ENCODE measurements at regions not wholly inside any gene's neighbourhood (a gene's known extent, or its start where the extent isn't known, plus 50 kb on each side); places are given as distances from the start of the nearest gene placed in this dataset.

DNA sequence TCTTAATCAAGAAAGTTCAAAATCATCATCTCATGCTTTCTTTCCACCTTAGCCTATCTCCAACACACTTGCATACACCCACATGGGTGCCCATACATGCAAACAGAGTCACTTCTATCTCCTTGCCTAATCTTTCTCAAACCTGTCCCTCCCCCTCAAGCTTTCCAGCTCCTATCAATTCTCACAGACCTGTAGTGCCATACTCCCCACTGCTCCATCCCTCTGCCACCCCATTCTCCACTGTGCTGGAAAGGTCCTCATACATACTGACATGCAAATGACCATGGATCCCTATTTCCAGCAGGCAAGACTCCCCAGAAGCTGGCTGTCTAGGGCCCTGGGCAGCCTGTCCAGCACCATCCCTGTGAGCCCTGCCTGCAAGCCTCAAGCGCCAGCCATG, 320.4 kb upstream of the CCL2 start:
- TF ChIP-seq, protein P1, sequence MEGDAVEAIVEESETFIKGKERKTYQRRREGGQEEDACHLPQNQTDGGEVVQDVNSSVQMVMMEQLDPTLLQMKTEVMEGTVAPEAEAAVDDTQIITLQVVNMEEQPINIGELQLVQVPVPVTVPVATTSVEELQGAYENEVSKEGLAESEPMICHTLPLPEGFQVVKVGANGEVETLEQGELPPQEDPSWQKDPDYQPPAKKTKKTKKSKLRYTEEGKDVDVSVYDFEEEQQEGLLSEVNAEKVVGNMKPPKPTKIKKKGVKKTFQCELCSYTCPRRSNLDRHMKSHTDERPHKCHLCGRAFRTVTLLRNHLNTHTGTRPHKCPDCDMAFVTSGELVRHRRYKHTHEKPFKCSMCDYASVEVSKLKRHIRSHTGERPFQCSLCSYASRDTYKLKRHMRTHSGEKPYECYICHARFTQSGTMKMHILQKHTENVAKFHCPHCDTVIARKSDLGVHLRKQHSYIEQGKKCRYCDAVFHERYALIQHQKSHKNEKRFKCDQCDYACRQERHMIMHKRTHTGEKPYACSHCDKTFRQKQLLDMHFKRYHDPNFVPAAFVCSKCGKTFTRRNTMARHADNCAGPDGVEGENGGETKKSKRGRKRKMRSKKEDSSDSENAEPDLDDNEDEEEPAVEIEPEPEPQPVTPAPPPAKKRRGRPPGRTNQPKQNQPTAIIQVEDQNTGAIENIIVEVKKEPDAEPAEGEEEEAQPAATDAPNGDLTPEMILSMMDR (conservative IDR thresholded peaks at IDR 0.05; ENCODE audit: low read depth, low read length): no peak
- no peak overlapping the region for H3K4me3 ChIP-seq (ENCODE audit: low read depth, low read length)
- no peak for DNase-seq (ENCODE audit: low read depth)

DNA sequence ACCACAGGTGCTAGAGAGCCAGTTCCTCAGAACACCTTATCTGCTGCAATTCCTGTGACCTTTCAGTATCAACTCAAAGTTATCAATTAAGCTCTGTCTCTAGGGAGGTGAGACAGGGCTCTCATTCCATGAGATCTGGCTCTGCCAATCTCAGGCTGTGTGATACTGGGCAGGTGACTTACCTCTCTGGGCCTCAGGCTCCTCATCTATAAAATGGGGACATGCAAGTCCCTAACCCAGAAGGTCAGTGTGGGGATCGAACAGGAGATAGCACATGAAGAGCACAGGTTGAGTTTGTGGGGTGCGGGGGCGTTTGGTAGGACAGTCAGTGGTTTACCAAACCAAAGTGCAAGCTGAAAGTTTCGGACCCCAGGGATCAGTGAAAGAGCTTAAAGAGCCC, 319.3 kb upstream of the CCL2 start:
- H3K4me3 ChIP-seq (ENCODE audit: low read depth, low read length): no peak overlapping the region
- no peak for DNase-seq (ENCODE audit: low read depth)
- TF ChIP-seq, protein P1 (conservative IDR thresholded peaks at IDR 0.05; ENCODE audit: low read depth, low read length): no peak

DNA sequence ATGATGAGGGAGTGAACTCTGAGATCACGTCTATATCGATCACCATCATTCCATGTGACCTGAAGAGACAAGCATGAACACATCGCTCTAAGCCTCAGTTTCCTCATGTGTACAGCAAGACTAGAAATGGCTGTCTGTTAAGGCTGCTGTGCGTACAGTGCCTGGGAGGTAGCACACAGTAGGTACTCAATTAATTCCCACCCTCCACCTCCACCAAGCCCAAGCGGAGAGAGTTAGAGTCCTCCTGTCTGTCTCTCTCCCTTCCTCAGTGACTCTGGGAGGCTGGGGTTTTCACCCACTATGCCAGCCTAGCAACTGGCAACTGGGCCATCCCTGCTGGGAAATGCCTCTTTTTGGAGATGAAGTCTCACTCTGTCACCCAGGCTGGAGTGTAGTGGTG, 318.3 kb upstream of the CCL2 start:
- no peak overlapping the region for H3K4me3 ChIP-seq (ENCODE audit: low read depth, low read length)

DNA sequence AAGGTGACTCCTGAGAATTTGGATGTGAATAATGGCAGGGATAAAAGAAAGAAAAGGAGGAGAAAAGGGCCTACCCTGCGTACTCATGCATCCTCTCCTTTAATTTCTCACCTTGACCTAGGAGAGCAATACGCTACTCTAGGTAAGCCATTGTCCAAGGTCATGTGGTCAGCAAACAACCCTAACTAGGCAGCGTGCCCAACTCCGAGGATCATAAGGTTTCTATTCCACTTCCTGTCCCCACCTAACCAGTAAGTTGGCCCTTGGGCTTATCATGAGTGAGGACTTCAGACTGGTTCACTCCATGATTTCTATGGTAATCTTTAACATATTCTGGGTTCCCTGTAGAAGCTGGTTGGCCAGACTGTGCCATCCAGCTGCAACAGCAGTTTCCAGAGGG, 315.1 kb upstream of the CCL2 start:
- TF ChIP-seq, protein P1 (conservative IDR thresholded peaks at IDR 0.05; ENCODE audit: low read depth, low read length): no peak
- H3K4me3 ChIP-seq (ENCODE audit: low read depth, low read length): no peak overlapping the region
- no peak for DNase-seq (ENCODE audit: low read depth)

More for the DNA sequence above, 318.3 kb upstream of the CCL2 start:
- no peak for DNase-seq (ENCODE audit: low read depth)
- TF ChIP-seq, protein P1 (conservative IDR thresholded peaks at IDR 0.05; ENCODE audit: low read depth, low read length): no peak

DNA sequence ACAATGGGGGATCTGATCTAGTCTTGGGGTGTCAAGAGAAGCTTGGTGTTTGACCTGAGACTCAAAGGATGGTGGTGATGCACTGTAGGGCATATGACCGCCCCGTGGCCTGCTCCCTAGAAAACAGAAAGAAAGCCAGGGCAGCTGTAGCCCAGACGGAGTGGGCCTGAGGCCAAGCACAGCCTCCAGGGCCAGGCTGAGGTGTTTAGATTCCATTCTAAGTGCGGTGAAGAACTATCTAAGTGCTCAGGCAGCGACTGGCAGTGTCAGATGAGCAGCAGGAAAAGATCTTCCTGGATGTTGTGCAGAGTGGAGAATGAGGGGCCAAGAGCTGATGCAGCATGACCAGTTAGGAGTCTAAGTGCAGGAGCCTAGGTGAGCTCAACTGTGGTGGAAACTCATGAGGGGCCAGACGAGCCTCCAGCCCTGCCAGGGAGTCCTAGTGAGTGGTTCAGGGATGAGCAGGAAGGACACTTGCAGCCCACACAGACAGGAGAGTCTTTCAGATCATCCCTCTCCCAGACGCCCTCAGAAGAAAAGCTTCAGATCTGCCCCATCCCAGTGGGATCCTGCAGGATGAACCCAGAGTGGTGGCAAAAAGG, 314.2 kb upstream of the CCL2 start:
- H3K4me3 ChIP-seq (ENCODE audit: low read depth, low read length): no peak overlapping the region
- TF ChIP-seq, protein P1 (conservative IDR thresholded peaks at IDR 0.05; ENCODE audit: low read depth, low read length): no peak
- DNase-seq (ENCODE audit: low read depth): no peak

DNA sequence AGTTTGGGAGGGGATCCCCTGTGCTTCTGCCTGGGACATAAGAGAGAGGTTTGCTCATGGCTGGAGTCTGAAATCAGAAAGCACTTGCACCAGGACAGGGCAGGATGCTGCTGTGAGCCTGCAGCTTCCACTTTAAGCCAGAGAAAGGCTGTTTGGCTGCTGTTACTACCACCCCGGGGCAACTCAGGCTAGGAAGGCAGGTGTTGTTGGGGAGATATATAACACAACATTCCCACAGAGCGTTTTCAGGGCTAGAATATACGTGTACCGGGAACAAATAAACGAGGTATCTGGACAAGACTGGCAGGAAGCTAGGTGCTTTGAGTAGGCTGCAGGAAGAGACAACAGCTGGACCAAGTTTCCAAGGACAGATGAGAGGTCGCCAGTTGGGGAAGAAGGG, 313.3 kb upstream of the CCL2 start:
- no peak for DNase-seq (ENCODE audit: low read depth)
- TF ChIP-seq, protein P1 (conservative IDR thresholded peaks at IDR 0.05; ENCODE audit: low read depth, low read length): no peak
- no peak overlapping the region for H3K4me3 ChIP-seq (ENCODE audit: low read depth, low read length)

DNA sequence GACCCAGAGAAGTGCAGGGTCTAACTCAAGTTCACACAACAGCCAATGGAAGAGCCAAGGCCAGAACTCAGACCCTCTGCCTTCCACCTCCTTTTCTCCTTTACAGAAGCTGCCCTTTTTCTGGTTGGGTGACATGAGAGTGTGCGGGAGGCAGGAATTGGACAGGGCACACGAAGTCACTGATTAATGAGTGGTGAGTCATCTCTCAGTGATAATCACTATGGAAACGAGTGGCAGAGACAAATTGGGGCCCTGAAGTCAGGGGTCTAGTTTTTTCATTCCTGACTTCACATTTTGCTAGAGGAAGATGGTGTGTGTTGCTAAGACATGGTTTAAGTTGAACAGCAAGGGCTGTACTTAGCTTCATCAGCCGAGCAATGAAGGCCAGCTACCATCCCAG, 312.7 kb upstream of the CCL2 start:
- no peak for DNase-seq (ENCODE audit: low read depth)
- H3K4me3 ChIP-seq (ENCODE audit: low read depth, low read length): no peak overlapping the region
- TF ChIP-seq, protein P1 (conservative IDR thresholded peaks at IDR 0.05; ENCODE audit: low read depth, low read length): no peak
